ENCODE measurements at regions not wholly inside any gene's neighbourhood (a gene's known extent, or its start where the extent isn't known, plus 50 kb on each side); places are given as distances from the start of the nearest gene placed in this dataset.
"Not testable (repeated sequence)": the region's sequence is repeated elsewhere in the genome, so short reads cannot be mapped to it uniquely, and the experiment has no call there.

DNA sequence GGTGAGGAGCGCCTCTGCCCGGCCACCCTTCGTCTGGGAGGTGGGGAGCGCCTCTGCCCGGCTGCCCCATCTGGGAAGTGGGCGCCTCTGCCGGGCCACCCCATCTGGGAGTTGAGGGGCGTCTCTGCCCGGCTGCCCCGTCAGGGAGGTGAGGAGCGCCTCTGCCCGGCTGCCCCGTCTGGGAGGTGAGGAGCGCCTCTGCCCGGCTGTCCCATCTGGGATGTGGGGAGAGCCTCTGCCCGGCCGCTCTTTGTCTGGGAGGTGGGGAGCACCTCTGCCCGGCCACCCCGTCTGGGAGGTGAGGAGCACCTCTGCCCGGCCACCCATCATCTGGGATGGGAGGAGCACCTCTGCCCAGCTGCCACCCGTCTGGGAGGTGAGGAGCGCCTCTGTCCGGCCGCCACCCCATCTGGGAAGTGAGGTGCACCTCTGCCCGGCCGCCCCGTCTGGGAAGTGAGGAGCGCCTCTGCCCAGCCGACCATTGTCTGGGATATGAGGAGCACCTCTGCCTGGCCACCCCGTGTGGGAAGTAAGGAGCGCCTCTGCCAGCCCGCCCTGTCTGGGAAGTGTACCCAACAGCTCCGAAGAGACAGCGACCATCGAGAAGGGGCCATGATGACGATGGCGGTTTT lies 144.2 kb upstream of the PRDX4 start:
- WGBS, 2 experiments (ENCODE audit: extremely low coverage in 1 of 2, insufficient coverage in 1 of 2, insufficient read length in 1 of 2, insufficient replicate concordance in 2 of 2, low coverage in 1 of 2, low lambda C conversion rate in 2 of 2, missing lambda C conversion rate in 1 of 2): 96% methylated on average over 7 of the region's 37 CpGs; no CpG with 5 or more reads in 1 of the 2 experiments
- not testable (repeated sequence) for FAIRE-seq

More for the DNA sequence above, 144.2 kb upstream of the PRDX4 start:
- H3K79me1 ChIP-seq (ENCODE audit: low read depth, low read length); H3K56ac ChIP-seq (replicated peaks; ENCODE audit: insufficient read length, low read depth, low read length); H3K4me1 ChIP-seq (replicated peaks in 1 of 4; ENCODE audit: control insufficient read depth in 3 of 4, insufficient read depth in 4 of 4, low read length in 3 of 4); H3K4me3 ChIP-seq (ENCODE audit: extremely low read depth in 1 of 4, insufficient read depth in 2 of 4, low read depth in 3 of 4, low read length in 4 of 4); H3K27ac ChIP-seq (ENCODE audit: low read depth, low read length); H3K4me2 ChIP-seq (ENCODE audit: insufficient read depth in 1 of 2, low read depth in 2 of 2, low read length in 2 of 2); H4K91ac ChIP-seq (replicated peaks; ENCODE audit: insufficient read length, low read length); CTCF ChIA-PET (ENCODE audit: partially characterized antibody); H3K9me3 ChIP-seq (ENCODE audit: insufficient read depth in 2 of 2, low read depth in 1 of 2, low read length in 1 of 2); DNase-seq (ENCODE audit: low read depth in 1 of 2, low spot score in 2 of 2); POLR2A ChIA-PET (ENCODE audit: partially characterized antibody); H3K14ac ChIP-seq (ENCODE audit: insufficient read length); H3K18ac ChIP-seq (ENCODE audit: extremely low read depth, low read length); H3K23ac ChIP-seq (ENCODE audit: insufficient read length); H3K79me2 ChIP-seq (ENCODE audit: control insufficient read depth in 1 of 2, insufficient read depth in 2 of 2, low read length in 2 of 2); H4K5ac ChIP-seq (ENCODE audit: insufficient read length, low read depth, low read length); H2BK120ac ChIP-seq (replicated peaks; ENCODE audit: low read depth, low read length); H3K36me3 ChIP-seq (ENCODE audit: control insufficient read depth in 2 of 4, insufficient read depth in 4 of 4, low read length in 3 of 4); H3K27me3 ChIP-seq (replicated peaks in 1 of 4; ENCODE audit: control insufficient read depth in 3 of 4, extremely low read depth in 1 of 4, insufficient read depth in 3 of 4, low read length in 3 of 4); H2BK12ac ChIP-seq (ENCODE audit: low read depth, low read length); H3K9ac ChIP-seq (replicated peaks in 1 of 4; ENCODE audit: extremely low read depth in 1 of 4, low read depth in 3 of 4, low read length in 3 of 4); H4K20me1 ChIP-seq (replicated peaks in 1 of 2; ENCODE audit: control insufficient read depth in 1 of 2, insufficient read depth in 2 of 2, low read length in 2 of 2); H3K4ac ChIP-seq (replicated peaks; ENCODE audit: insufficient read length, low read depth, low read length); H3K23me2 ChIP-seq (ENCODE audit: low read depth, low read length); H2BK20ac ChIP-seq (ENCODE audit: low read length); H4K8ac ChIP-seq (ENCODE audit: extremely low read depth, insufficient read depth, low read length); H2BK15ac ChIP-seq (ENCODE audit: low read length); H2AFZ ChIP-seq (ENCODE audit: low read length); H2AK5ac ChIP-seq (ENCODE audit: low read depth, low read length); H2BK5ac ChIP-seq (ENCODE audit: low read depth, low read length): not testable (repeated sequence)
